Psoas muscle (tissue), 7 donors: ENCODE measurements at regions not wholly inside any gene's neighbourhood (a gene's known extent, or its start where the extent isn't known, plus 50 kb on each side); places are given as distances from the start of the nearest gene placed in this dataset.
A peak's percentile ranks its signal among the peaks of the same experiment; 100 is the strongest.

Experiments
- ATAC-seq, 4 donors: fragments of 200-7000 bp; cut with Tn5 transposase; one replicate each; pipeline ENCODE4 v1.9.1; 2020; ENCODE audit warnings: moderate library complexity in 3 of 4, mild to moderate bottlenecking in 2 of 4
- DNase-seq, 2 donors: peaks; one replicate each; pipeline ENCODE4 v3.0.0-alpha.2; 2020
- H3K27ac ChIP-seq: fragments of 200-600 bp; one replicate; pipeline ENCODE4 v1.8.0; 2022
- H3K27me3 ChIP-seq, 3 donors: fragments of 200-600 bp in 1 of 3; one replicate each; pipeline versions ENCODE4 v1.6.1 to v1.8.0; 2013 to 2022; ENCODE audit warnings: low read length in 2 of 3, mild to moderate bottlenecking in 2 of 3, moderate library complexity in 1 of 3; ENCODE audit not compliant: insufficient read depth in 3 of 3
- H3K36me3 ChIP-seq, 2 donors: fragments of 200-600 bp in 1 of 2; one replicate each; pipeline versions ENCODE4 v1.6.1 to v1.8.0; 2013 to 2022; ENCODE audit warnings: low read depth in 1 of 2, mild to moderate bottlenecking in 1 of 2, moderate library complexity in 1 of 2; ENCODE audit not compliant: insufficient read depth in 1 of 2
- H3K4me1 ChIP-seq: fragments of 200-600 bp; one replicate; pipeline ENCODE4 v1.8.0; 2022
- H3K4me3 ChIP-seq: fragments of 200-600 bp; one replicate; pipeline ENCODE4 v1.8.0; 2022; ENCODE audit warnings: mild to moderate bottlenecking
- H3K9me3 ChIP-seq: fragments of 200-600 bp; one replicate; pipeline ENCODE4 v1.8.0; 2022
- WGBS, 3 donors: extraction: QIAGEN DNeasy Blood & Tissue Kit; methylation state at CpG; one replicate each; pipeline versions ENCODE4 v1.1.6 to v1.1.7; 2013; 5-methylcytosine and 5-hydroxymethylcytosine counted together
- intact Hi-C, 2 donors: fragments of 100-400 bp; cut with DNase I; formaldehyde crosslinking; loops; one replicate each; pipeline versions ENCODE4 v1.11.0 to v1.14.2; 2022
- TF ChIP-seq, protein P1 (sequence below): fragments of 200-600 bp; IDR thresholded peaks from one replicate; pipeline ENCODE4 v1.8.0; 2022; ENCODE audit warnings: antibody characterized with exemption
- donor health status: healthy with polysubstance abuse.
- donor health status: DM: no; HTN: no; CAD: no; lungs with moderate emphysema.
- donor health status: Bipolar disorder and iron deficiency.
- donor health status: healthy.
- donor health status: DM: yes; HTN: yes; CAD: no.
- donor health status: DM: no; HTN: no; CAD: no.
- donor health status: DM: yes; HTN: yes; CAD: no.

DNA sequence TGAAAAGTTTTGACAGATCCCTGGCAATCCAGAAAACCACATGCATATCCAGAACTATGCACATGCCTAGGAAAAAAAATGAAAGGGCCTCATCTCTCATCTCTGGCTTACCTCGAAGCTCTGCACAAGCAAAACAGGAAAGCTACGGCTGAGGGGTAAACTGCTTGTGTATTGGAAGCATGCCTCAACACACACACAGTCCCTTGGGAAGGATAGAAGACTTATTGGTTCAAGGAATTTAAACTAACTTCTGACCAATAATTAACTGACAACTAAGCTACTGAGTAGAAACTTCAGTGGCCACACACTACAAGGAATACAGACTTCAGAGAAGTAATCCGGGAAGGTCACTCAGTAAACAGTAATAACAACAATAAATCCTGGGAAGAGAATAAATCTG, 59.9 kb upstream of the POMGNT2 start:
- peaks cover 9% of the 10 kb centered on the region for H3K4me1 ChIP-seq
- DNase-seq (no peak), ATAC-seq (no peak)
- intact Hi-C loops = loop anchor here in 1 of 2 donors (10.0 kb wide), 1 partner anchor 209 kb away; no protein-coding TSS in a partner anchor
- 72 to 77% (median 75%) methylated on average over 3 of the region's 3 CpGs for WGBS, 3 donors
- TF ChIP-seq, protein P1, sequence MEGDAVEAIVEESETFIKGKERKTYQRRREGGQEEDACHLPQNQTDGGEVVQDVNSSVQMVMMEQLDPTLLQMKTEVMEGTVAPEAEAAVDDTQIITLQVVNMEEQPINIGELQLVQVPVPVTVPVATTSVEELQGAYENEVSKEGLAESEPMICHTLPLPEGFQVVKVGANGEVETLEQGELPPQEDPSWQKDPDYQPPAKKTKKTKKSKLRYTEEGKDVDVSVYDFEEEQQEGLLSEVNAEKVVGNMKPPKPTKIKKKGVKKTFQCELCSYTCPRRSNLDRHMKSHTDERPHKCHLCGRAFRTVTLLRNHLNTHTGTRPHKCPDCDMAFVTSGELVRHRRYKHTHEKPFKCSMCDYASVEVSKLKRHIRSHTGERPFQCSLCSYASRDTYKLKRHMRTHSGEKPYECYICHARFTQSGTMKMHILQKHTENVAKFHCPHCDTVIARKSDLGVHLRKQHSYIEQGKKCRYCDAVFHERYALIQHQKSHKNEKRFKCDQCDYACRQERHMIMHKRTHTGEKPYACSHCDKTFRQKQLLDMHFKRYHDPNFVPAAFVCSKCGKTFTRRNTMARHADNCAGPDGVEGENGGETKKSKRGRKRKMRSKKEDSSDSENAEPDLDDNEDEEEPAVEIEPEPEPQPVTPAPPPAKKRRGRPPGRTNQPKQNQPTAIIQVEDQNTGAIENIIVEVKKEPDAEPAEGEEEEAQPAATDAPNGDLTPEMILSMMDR = no peak
- H3K9me3 ChIP-seq = peaks cover 14% of the 10 kb centered on the region
- H3K27me3 ChIP-seq = no peaks in the 10 kb centered on the region
- H3K4me3 ChIP-seq = no peak overlapping the region
- H3K36me3 ChIP-seq = no peaks in the 10 kb centered on the region
- H3K27ac ChIP-seq = no peak overlapping the region

DNA sequence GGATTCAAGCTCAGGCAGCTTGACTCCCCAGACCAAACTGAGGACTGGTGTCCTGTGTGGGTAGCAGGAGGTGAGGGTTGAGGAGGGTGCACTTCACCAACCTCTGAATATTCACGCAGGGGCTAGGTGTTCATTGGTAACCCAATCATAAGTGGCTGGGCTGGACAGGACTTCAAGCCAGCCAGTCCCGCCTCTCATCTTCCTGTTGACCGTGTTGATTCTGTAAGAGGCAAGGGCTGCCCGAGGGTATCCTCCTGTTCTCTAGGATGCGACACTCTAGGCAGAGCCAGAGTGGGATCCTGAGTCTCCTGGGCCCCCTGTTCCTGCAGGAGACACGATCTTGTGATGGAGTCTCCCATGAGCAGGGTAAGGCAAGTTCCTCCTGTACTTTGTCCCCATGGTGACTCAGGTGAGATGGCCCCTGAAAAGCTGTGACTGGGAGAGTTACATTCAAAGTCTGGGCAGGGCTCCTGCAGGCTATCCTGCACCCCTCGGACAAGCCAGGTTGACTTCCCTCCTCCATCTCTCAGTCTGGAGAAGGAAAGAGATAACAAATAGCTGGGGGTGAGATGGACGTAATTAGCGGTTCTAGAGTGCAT, 58.1 kb upstream of the POMGNT2 start:
- H3K9me3 ChIP-seq = peaks cover 14% of the 10 kb centered on the region
- no peaks in the 10 kb centered on the region for H3K27me3 ChIP-seq
- TF ChIP-seq, protein P1 = no peak
- no peaks in the 10 kb centered on the region for H3K36me3 ChIP-seq
- H3K4me3 ChIP-seq = no peak overlapping the region
- WGBS, 3 donors = 72 to 75% (median 74%) methylated on average over 9 of the region's 9 CpGs
- intact Hi-C loops = loop anchor here in 1 of 2 donors (5.0 to 10.0 kb wide), 2 partner anchors 123 to 211 kb away; partner anchors contain the start of gene SNRK
- DNase-seq = no peak
- no peak overlapping the region for H3K27ac ChIP-seq
- peaks cover 9% of the 10 kb centered on the region for H3K4me1 ChIP-seq
- ATAC-seq = no peak

DNA sequence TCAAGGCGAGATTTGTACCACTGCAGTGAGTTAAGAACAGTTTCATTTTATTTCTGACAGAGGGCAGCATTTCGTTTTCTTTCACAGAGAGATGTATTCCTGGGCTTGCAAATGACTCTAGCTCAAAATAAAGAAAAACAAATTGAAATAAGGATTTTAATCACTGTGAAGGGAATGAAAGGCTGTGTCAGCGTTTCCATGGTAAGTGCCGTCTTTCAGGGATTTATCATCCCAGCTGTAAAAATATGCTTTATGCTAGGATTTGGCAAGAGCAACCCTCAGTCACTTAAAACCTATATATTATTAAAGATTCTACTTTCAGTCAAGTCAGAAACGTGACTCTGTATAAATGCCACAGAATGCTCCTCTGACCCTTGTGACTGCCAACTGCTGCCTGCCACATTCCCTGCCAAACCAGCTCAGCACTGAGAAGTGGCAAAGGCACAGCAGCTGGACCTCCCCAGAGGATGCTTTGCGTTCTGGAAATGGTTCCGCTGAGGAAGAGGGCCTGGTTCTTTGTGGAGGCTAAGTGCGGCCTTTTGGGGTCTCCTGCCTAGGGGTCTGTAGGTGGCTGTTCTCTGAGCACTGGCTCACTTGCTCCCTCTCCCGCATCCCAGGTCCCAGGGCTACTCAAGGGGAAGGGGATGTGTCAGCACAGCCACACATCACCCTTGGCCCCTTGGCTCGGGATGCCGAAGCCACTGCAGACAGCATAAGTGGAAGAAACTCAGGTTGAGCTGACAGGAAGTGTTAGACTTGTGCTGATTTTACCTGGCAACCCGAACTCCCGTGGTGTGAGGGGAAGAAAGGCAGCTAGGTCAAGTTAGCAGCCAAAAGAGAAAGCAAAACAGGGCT, 56.6 kb upstream of the POMGNT2 start:
- Histone ChIP-seq H3K9me3 (peaks cover 14% of the 10 kb centered on the region), H3K4me3 (no peak overlapping the region), H3K27ac (no peak overlapping the region), H3K36me3 (no peaks in the 10 kb centered on the region), H3K4me1 (peaks cover 9% of the 10 kb centered on the region), H3K27me3 (peaks cover 0 to 2% (median 0%) of the 10 kb centered on the region in 3 donors)
- ATAC-seq = peak in 1 of 4 donors; percentile 70
- intact Hi-C loops = loop anchor here in 1 of 2 donors (1.0 to 10.0 kb wide), 3 partner anchors 125 to 340 kb away; partner anchors contain the start of gene SNRK
- TF ChIP-seq, protein P1 = peak; percentile 37
- 17 to 21% (median 19%) methylated on average over 13 of the region's 13 CpGs for WGBS, 3 donors
- DNase-seq = no peak

DNA sequence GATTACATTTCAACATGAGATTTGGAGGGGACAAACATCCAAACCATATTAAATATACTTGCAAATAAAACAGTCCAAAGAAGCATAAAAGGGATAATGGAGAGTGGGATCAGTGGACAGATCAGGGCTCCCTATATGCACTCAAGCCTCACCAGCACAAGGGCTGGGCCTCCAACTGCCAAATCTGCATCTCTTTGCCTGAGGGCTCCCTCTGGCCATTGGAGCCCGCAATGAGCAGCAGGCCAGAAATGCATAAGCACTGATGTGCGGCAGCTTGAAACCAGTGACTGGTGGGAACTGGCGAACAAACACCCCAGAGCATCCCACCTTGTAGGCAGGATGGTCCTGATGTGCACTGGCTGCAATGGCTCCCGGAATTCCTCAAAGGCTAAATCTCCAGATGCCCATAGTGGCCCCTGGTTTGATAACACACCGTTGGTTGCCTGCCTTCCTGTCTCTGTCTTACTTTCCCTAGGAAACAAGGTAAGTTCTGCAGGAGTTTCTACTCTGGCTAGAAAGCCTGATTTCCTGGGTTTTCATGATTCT, 55.9 kb upstream of the POMGNT2 start:
- H3K4me1 ChIP-seq = peaks cover 9% of the 10 kb centered on the region
- H3K27me3 ChIP-seq = peaks cover 0 to 4% (median 0%) of the 10 kb centered on the region in 3 donors
- H3K36me3 ChIP-seq = no peaks in the 10 kb centered on the region
- TF ChIP-seq, protein P1 = no peak
- H3K4me3 ChIP-seq = no peak overlapping the region
- ATAC-seq = no peak
- H3K27ac ChIP-seq = no peak overlapping the region
- no peak for DNase-seq
- intact Hi-C loops = loop anchor here in 1 of 2 donors (1.0 to 10.0 kb wide), 3 partner anchors 126 to 341 kb away; partner anchors contain the start of gene SNRK
- 51 to 64% (median 56%) methylated on average over 5 of the region's 5 CpGs for WGBS, 3 donors
- peaks cover 12% of the 10 kb centered on the region for H3K9me3 ChIP-seq
